GM23338 (cell line): ENCODE measurements at regions not wholly inside any gene's neighbourhood (a gene's known extent, or its start where the extent isn't known, plus 50 kb on each side); places are given as distances from the start of the nearest gene placed in this dataset.

Experiments used
- ATAC-seq: fragments of 200-7000 bp; cut with Tn5 transposase; 3 replicates; pipeline ENCODE4 v1.9.1; 2020
- DNase-seq: peaks from one replicate; pipeline ENCODE4 v3.0.0-alpha.2; 2015; ENCODE audit warnings: low spot score
- H2AFZ ChIP-seq: fragments of 200-600 bp; sonication (generic); 2 replicates; pipeline ENCODE4 v1.8.0; 2016; ENCODE audit warnings: antibody characterized with exemption, mild to moderate bottlenecking, moderate library complexity
- H3F3A ChIP-seq: fragments of 200-600 bp; sonication (generic); replicated peaks from 2 replicates; pipeline ENCODE4 v1.8.0; 2017; ENCODE audit warnings: antibody characterized with exemption, mixed run types, low read depth
- H3K27ac ChIP-seq: fragments of 200-600 bp; sonication (generic); 2 replicates; pipeline ENCODE4 v1.6.1; 2016; ENCODE audit warnings: low read depth
- H3K27me3 ChIP-seq: fragments of 200-600 bp; sonication (generic); 2 replicates; pipeline ENCODE4 v1.8.0; 2016; ENCODE audit warnings: mild to moderate bottlenecking, mixed run types, moderate library complexity; ENCODE audit not compliant: insufficient read depth
- H3K36me3 ChIP-seq: fragments of 200-600 bp; sonication (generic); 2 replicates; pipeline ENCODE4 v1.8.0; 2016; ENCODE audit warnings: mild to moderate bottlenecking; ENCODE audit not compliant: insufficient read depth
- H3K4me1 ChIP-seq: fragments of 200-600 bp; sonication (generic); 2 replicates; pipeline ENCODE4 v1.8.0; 2016; ENCODE audit warnings: mild to moderate bottlenecking, moderate library complexity; ENCODE audit not compliant: insufficient read depth
- H3K4me2 ChIP-seq: fragments of 200-600 bp; sonication (generic); 2 replicates; pipeline ENCODE4 v1.7.1; 2017; ENCODE audit warnings: mixed run types
- H3K4me3 ChIP-seq: fragments of 200-600 bp; sonication (generic); 2 replicates; pipeline ENCODE4 v1.6.1; 2016; ENCODE audit warnings: mixed run types
- H3K79me2 ChIP-seq: fragments of 200-600 bp; sonication (generic); replicated peaks from 2 replicates; pipeline ENCODE4 v1.8.0; 2017; ENCODE audit warnings: mild to moderate bottlenecking; ENCODE audit not compliant: insufficient read depth
- H3K9me2 ChIP-seq: fragments of 200-600 bp; sonication (generic); 2 replicates; pipeline ENCODE4 v1.8.0; 2017; ENCODE audit not compliant: insufficient read depth
- H4K20me1 ChIP-seq: fragments of 200-600 bp; sonication (generic); replicated peaks from 2 replicates; pipeline ENCODE4 v1.8.0; 2017; ENCODE audit warnings: mild to moderate bottlenecking; ENCODE audit not compliant: insufficient read depth
- H3K27ac Mint-ChIP-seq: 2 replicates; pipeline ENCODE4 v1.8.0; 2020; ENCODE audit warnings: inconsistent platforms, mild to moderate bottlenecking, moderate library complexity, mixed read lengths
- H3K27me3 Mint-ChIP-seq: 3 replicates; pipeline ENCODE4 v1.8.0; 2022; ENCODE audit warnings: low read depth, mild to moderate bottlenecking, moderate library complexity, mixed read lengths, inconsistent platforms; ENCODE audit not compliant: insufficient read depth, poor library complexity
- H3K36me3 Mint-ChIP-seq: 3 replicates; pipeline ENCODE4 v1.8.0; 2021; ENCODE audit warnings: low read depth, mild to moderate bottlenecking, inconsistent platforms, moderate library complexity, mixed read lengths
- H3K4me1 Mint-ChIP-seq: 3 replicates; pipeline ENCODE4 v1.8.0; 2020; ENCODE audit warnings: mild to moderate bottlenecking, inconsistent platforms, mixed read lengths
- H3K4me3 Mint-ChIP-seq: 3 replicates; pipeline ENCODE4 v1.8.0; 2021; ENCODE audit warnings: moderate library complexity, mild to moderate bottlenecking, inconsistent platforms, mixed read lengths
- H3K9me3 Mint-ChIP-seq: 3 replicates; pipeline ENCODE4 v1.8.0; 2020; ENCODE audit warnings: moderate library complexity, mild to moderate bottlenecking, inconsistent platforms, mixed read lengths
- ETS1 ChIP-seq: IDR thresholded peaks from 2 replicates; pipeline ENCODE4 v1.6.1; 2016; ENCODE audit warnings: antibody characterized with exemption
- EZH2 ChIP-seq: fragments of 200-600 bp; sonication (generic); IDR thresholded peaks from one replicate; pipeline ENCODE4 v1.8.0; 2017; ENCODE audit warnings: antibody characterized with exemption, mild to moderate bottlenecking, low read depth; ENCODE audit not compliant: unreplicated experiment
- JUNB ChIP-seq: IDR thresholded peaks from one replicate; pipeline ENCODE4 v1.6.1; 2016; ENCODE audit warnings: antibody characterized with exemption; ENCODE audit not compliant: unreplicated experiment
- NANOG ChIP-seq: IDR thresholded peaks from 2 replicates; pipeline ENCODE4 v1.6.1; 2016; ENCODE audit warnings: antibody characterized with exemption, borderline replicate concordance
- POLR2AphosphoS5 ChIP-seq: IDR thresholded peaks from 2 replicates; pipeline ENCODE4 v1.6.1; 2016; ENCODE audit warnings: antibody characterized with exemption, low read depth
- REST ChIP-seq: IDR thresholded peaks from one replicate; pipeline ENCODE4 v1.6.1; 2018; ENCODE audit warnings: antibody characterized with exemption; ENCODE audit not compliant: unreplicated experiment
- STAT1 ChIP-seq: IDR thresholded peaks from one replicate; pipeline ENCODE4 v1.6.1; 2016; ENCODE audit warnings: antibody characterized with exemption; ENCODE audit not compliant: unreplicated experiment
- ZNF114 ChIP-seq: fragments of 250-450 bp; sonication (Bioruptor Pico); IDR thresholded peaks from 2 replicates; pipeline ENCODE4 v1.5.0; 2020; ENCODE audit warnings: mild to moderate bottlenecking, moderate library complexity
- ZNF331 ChIP-seq: fragments of 250-450 bp; sonication (Bioruptor Pico); IDR thresholded peaks from 2 replicates; pipeline ENCODE4 v1.5.0; 2020; ENCODE audit warnings: low read depth, mild to moderate bottlenecking, moderate library complexity

GRCh38 chr18:24991141-24992060 is 360.6 kb downstream of the ZNF521 start:
- no peaks in the 10 kb centered on the region for H3K9me3 Mint-ChIP-seq
- H3K4me3 ChIP-seq, result no peak overlapping the region
- H3K4me2 ChIP-seq, result no peak overlapping the region
- no peak overlapping the region for H2AFZ ChIP-seq
- no peaks in the 10 kb centered on the region for H3K79me2 ChIP-seq
- ATAC-seq (no peak), DNase-seq (no peak)
- TF ChIP-seq ETS1 (no peak), EZH2 (no peak), ZNF114 (CRISPR knock-in tag) (no peak), JUNB (no peak), POLR2AphosphoS5 (no peak)
- H3K4me1 Mint-ChIP-seq, result peaks cover 26% of the 10 kb centered on the region
- no peaks in the 10 kb centered on the region for H3K9me2 ChIP-seq
- H3K27ac Mint-ChIP-seq, result no peak overlapping the region
- no peaks in the 10 kb centered on the region for H3K36me3 ChIP-seq
- H3F3A ChIP-seq, result no peaks in the 10 kb centered on the region
- H3K4me1 ChIP-seq, result peaks cover 24% of the 10 kb centered on the region
- no peaks in the 10 kb centered on the region for H4K20me1 ChIP-seq
- H3K27ac ChIP-seq, result no peak overlapping the region
- H3K27me3 Mint-ChIP-seq, result peaks cover 2% of the 10 kb centered on the region
- H3K4me3 Mint-ChIP-seq, result no peak overlapping the region
- H3K27me3 ChIP-seq, result no peaks in the 10 kb centered on the region
- H3K36me3 Mint-ChIP-seq, result no peaks in the 10 kb centered on the region

GRCh38 chr18:24992491-24992890 is 359.5 kb downstream of the ZNF521 start:
- DNase-seq, result no peak
- Histone ChIP-seq H3K4me1 (peaks cover 13% of the 10 kb centered on the region), H3K27me3 (no peaks in the 10 kb centered on the region), H3K79me2 (no peaks in the 10 kb centered on the region), H3K27ac (no peak overlapping the region), H3K4me3 (no peak overlapping the region), H3K9me2 (no peaks in the 10 kb centered on the region), H3K36me3 (no peaks in the 10 kb centered on the region), H2AFZ (no peak overlapping the region), H4K20me1 (no peaks in the 10 kb centered on the region), H3K4me2 (no peak overlapping the region), H3F3A (no peaks in the 10 kb centered on the region)
- Mint-ChIP-seq H3K36me3 (no peaks in the 10 kb centered on the region), H3K4me1 (peaks cover 16% of the 10 kb centered on the region), H3K27ac (no peak overlapping the region), H3K27me3 (peaks cover 2% of the 10 kb centered on the region), H3K9me3 (no peaks in the 10 kb centered on the region), H3K4me3 (no peak overlapping the region)
- no peak for ATAC-seq
- TF ChIP-seq EZH2, result no peak
- TF ChIP-seq NANOG, result no peak
- TF ChIP-seq REST, result no peak
- no peak for TF ChIP-seq ZNF331 (CRISPR knock-in tag)
- TF ChIP-seq ETS1, result no peak
- TF ChIP-seq STAT1, result no peak
